Skeletal muscle satellite cell (primary cell): ENCODE measurements at regions not wholly inside any gene's neighbourhood (a gene's known extent, or its start where the extent isn't known, plus 50 kb on each side); places are given as distances from the start of the nearest gene placed in this dataset.
A peak's percentile ranks its signal among the peaks of the same experiment; 100 is the strongest.

Experiments used
- H3K27me3 ChIP-seq: 2 replicates; pipeline ENCODE4 v1.7.0; 2013; ENCODE audit warnings: low read length; ENCODE audit not compliant: control insufficient read depth, insufficient read depth
- H3K36me3 ChIP-seq: 2 replicates; pipeline ENCODE4 v1.7.0; 2013; ENCODE audit warnings: mild to moderate bottlenecking, control low read depth, low read length; ENCODE audit not compliant: insufficient read depth
- H3K4me1 ChIP-seq: 2 replicates; pipeline ENCODE4 v1.7.0; 2013; ENCODE audit warnings: low read length; ENCODE audit not compliant: control insufficient read depth, insufficient read depth
- H3K4me2 ChIP-seq: 2 replicates; pipeline ENCODE4 v1.7.0; 2013; ENCODE audit warnings: mild to moderate bottlenecking, low read length
- H3K4me3 ChIP-seq: 2 replicates; pipeline ENCODE4 v1.7.0; 2013; ENCODE audit warnings: low read length
- H3K9ac ChIP-seq: 2 replicates; pipeline ENCODE4 v1.7.0; 2013; ENCODE audit warnings: mild to moderate bottlenecking, low read depth, low read length, moderate library complexity
- H3K9me3 ChIP-seq: replicated peaks from 2 replicates; pipeline ENCODE4 v1.7.0; 2013; ENCODE audit warnings: mild to moderate bottlenecking, control low read depth, low read length

- H3K9me3 ChIP-seq = no peaks in the 10 kb centered on the region
- H3K4me2 ChIP-seq = no peak overlapping the region
- H3K4me1 ChIP-seq = peaks cover 14% of the 10 kb centered on the region
- no peak overlapping the region for H3K4me3 ChIP-seq
- H3K36me3 ChIP-seq = no peaks in the 10 kb centered on the region
- peaks cover 18% of the 10 kb centered on the region for H3K27me3 ChIP-seq
- H3K9ac ChIP-seq = no peak overlapping the region
Observed at GRCh38 chr15:70200511-70201424, 103.1 kb upstream of the TLE3 start.

- Histone ChIP-seq H3K36me3 (no peaks in the 10 kb centered on the region), H3K4me2 (no peak overlapping the region), H3K4me1 (peaks cover 20% of the 10 kb centered on the region), H3K4me3 (no peak overlapping the region), H3K27me3 (peaks cover 14% of the 10 kb centered on the region), H3K9ac (no peak overlapping the region), H3K9me3 (no peaks in the 10 kb centered on the region)
Observed at GRCh38 chr15:70199540-70200410, 102.1 kb upstream of the TLE3 start.

- Histone ChIP-seq H3K27me3 (peaks cover 10% of the 10 kb centered on the region), H3K4me3 (no peak overlapping the region)
Observed at GRCh38 chr15:70199124-70199482, 101.4 kb upstream of the TLE3 start.

GRCh38 chr15:70198441-70199123 lies 100.9 kb upstream of the TLE3 start:
- no peaks in the 10 kb centered on the region for H3K9me3 ChIP-seq
- H3K4me3 ChIP-seq = no peak overlapping the region
- H3K9ac ChIP-seq = no peak overlapping the region
- peaks cover 8% of the 10 kb centered on the region for H3K27me3 ChIP-seq
- H3K4me2 ChIP-seq = no peak overlapping the region
- H3K36me3 ChIP-seq = no peaks in the 10 kb centered on the region
- peaks cover 20% of the 10 kb centered on the region for H3K4me1 ChIP-seq

More at GRCh38 chr15:70199124-70199482, 101.4 kb upstream of the TLE3 start:
- H3K4me1 ChIP-seq = peaks cover 20% of the 10 kb centered on the region
- no peaks in the 10 kb centered on the region for H3K36me3 ChIP-seq
- H3K9ac ChIP-seq = no peak overlapping the region
- no peaks in the 10 kb centered on the region for H3K9me3 ChIP-seq
- no peak overlapping the region for H3K4me2 ChIP-seq

- peaks cover 13% of the 10 kb centered on the region for H3K27me3 ChIP-seq
- no peaks in the 10 kb centered on the region for H3K9me3 ChIP-seq
- no peak overlapping the region for H3K4me3 ChIP-seq
- no peak overlapping the region for H3K9ac ChIP-seq
- peaks cover 20% of the 10 kb centered on the region for H3K4me1 ChIP-seq
- no peaks in the 10 kb centered on the region for H3K36me3 ChIP-seq
- no peak overlapping the region for H3K4me2 ChIP-seq
Observed at GRCh38 chr15:70197945-70198361, 100.2 kb upstream of the TLE3 start.

GRCh38 chr15:70197318-70197944 lies 99.7 kb upstream of the TLE3 start:
- H3K4me1 ChIP-seq = peaks cover 20% of the 10 kb centered on the region
- no peaks in the 10 kb centered on the region for H3K36me3 ChIP-seq
- no peak overlapping the region for H3K4me2 ChIP-seq
- peaks cover 15% of the 10 kb centered on the region for H3K27me3 ChIP-seq
- H3K4me3 ChIP-seq = no peak overlapping the region
- H3K9me3 ChIP-seq = no peaks in the 10 kb centered on the region
- H3K9ac ChIP-seq = no peak overlapping the region

GRCh38 chr15:70196372-70197316 lies 98.9 kb upstream of the TLE3 start:
- Histone ChIP-seq H3K27me3 (peaks cover 10% of the 10 kb centered on the region), H3K9me3 (peaks cover 3% of the 10 kb centered on the region), H3K36me3 (no peaks in the 10 kb centered on the region), H3K4me1 (peaks cover 20% of the 10 kb centered on the region), H3K9ac (peak overlapping the region; percentile 67), H3K4me2 (peak overlapping the region; percentile 42), H3K4me3 (no peak overlapping the region)

- Histone ChIP-seq H3K9ac (peak overlapping the region; percentile 67), H3K27me3 (peaks cover 10% of the 10 kb centered on the region), H3K4me2 (peak overlapping the region; percentile 42), H3K36me3 (no peaks in the 10 kb centered on the region), H3K4me1 (peaks cover 20% of the 10 kb centered on the region), H3K9me3 (peaks cover 6% of the 10 kb centered on the region), H3K4me3 (no peak overlapping the region)
Observed at GRCh38 chr15:70195587-70196305, 98.0 kb upstream of the TLE3 start.

- Histone ChIP-seq H3K36me3 (no peaks in the 10 kb centered on the region), H3K4me1 (peaks cover 20% of the 10 kb centered on the region), H3K4me3 (no peak overlapping the region), H3K9me3 (peaks cover 6% of the 10 kb centered on the region), H3K27me3 (peaks cover 10% of the 10 kb centered on the region), H3K9ac (peak overlapping the region; percentile 67), H3K4me2 (no peak overlapping the region)
Observed at GRCh38 chr15:70195171-70195570, 97.5 kb upstream of the TLE3 start.

GRCh38 chr15:70194266-70194665 lies 96.5 kb upstream of the TLE3 start:
- no peaks in the 10 kb centered on the region for H3K36me3 ChIP-seq

More at GRCh38 chr15:70194266-70194665, 96.5 kb upstream of the TLE3 start:
- H3K9ac ChIP-seq = no peak overlapping the region
- peaks cover 20% of the 10 kb centered on the region for H3K4me1 ChIP-seq
- peaks cover 6% of the 10 kb centered on the region for H3K9me3 ChIP-seq
- peaks cover 12% of the 10 kb centered on the region for H3K27me3 ChIP-seq
- no peak overlapping the region for H3K4me3 ChIP-seq
- H3K4me2 ChIP-seq = no peak overlapping the region
